CD4-positive, alpha-beta T cell (primary cell): ENCODE measurements at regions not wholly inside any gene's neighbourhood (a gene's known extent, or its start where the extent isn't known, plus 50 kb on each side); places are given as distances from the start of the nearest gene placed in this dataset.
A peak's percentile ranks its signal among the peaks of the same experiment; 100 is the strongest.
"Not testable (repeated sequence)": the region's sequence is repeated elsewhere in the genome, so short reads cannot be mapped to it uniquely, and the experiment has no call there.

Experiments
- ATAC-seq: fragments of 200-7000 bp; cut with Tn5 transposase; one replicate; pipeline ENCODE4 v1.10.0; 2022; ENCODE audit warnings: mild to moderate bottlenecking; ENCODE audit not compliant: poor library complexity
- CTCF ChIA-PET: fragments of 350-600 bp; sonication (Branson Sonifier 250); formaldehyde crosslinking; loops from one replicate; lab custom pipeline; 2021; ENCODE audit warnings: antibody characterized with exemption, inconsistent platforms; lab: Charles Lee
- POLR2A ChIA-PET: fragments of 350-600 bp; sonication (Branson Sonifier 250); formaldehyde crosslinking; loops from one replicate; lab custom pipeline; 2021; ENCODE audit warnings: antibody characterized with exemption, inconsistent platforms; lab: Charles Lee
- DNase-seq, 14 experiments: peaks; one replicate each; pipeline ENCODE4 v3.0.0-alpha.2; 2013 to 2020; ENCODE audit warnings: mixed read lengths in 2 of 14
- H3K27ac ChIP-seq, 2 donors: one replicate each; pipeline versions ENCODE4 v1.5.1 to v1.7.0; 2013; ENCODE audit warnings: low read length in 2 of 2, low read depth in 1 of 2, mild to moderate bottlenecking in 1 of 2
- H3K27me3 ChIP-seq, 2 experiments: 1 replicate in 1 of 2; 2 replicates in 1 of 2; pipeline versions ENCODE4 v1.6.1 to v1.7.0; 2013; ENCODE audit warnings: low read length in 2 of 2, control low read depth in 1 of 2, mild to moderate bottlenecking in 1 of 2, moderate library complexity in 1 of 2; ENCODE audit not compliant: insufficient read depth in 2 of 2, control insufficient read depth in 1 of 2
- H3K36me3 ChIP-seq: one replicate; pipeline ENCODE4 v1.6.1; 2013; ENCODE audit warnings: low read length, control low read depth; ENCODE audit not compliant: insufficient read depth
- H3K4me1 ChIP-seq: one replicate; pipeline ENCODE4 v1.6.1; 2013; ENCODE audit warnings: low read length, control low read depth; ENCODE audit not compliant: insufficient read depth
- H3K4me3 ChIP-seq: one replicate; pipeline ENCODE4 v1.5.1; 2013; ENCODE audit warnings: mild to moderate bottlenecking, low read length, moderate library complexity
- H3K9me3 ChIP-seq, 2 experiments: 1 replicate in 1 of 2; 2 replicates in 1 of 2; pipeline versions ENCODE4 v1.6.1 to v1.7.0; 2013; ENCODE audit warnings: low read length in 2 of 2, mild to moderate bottlenecking in 2 of 2, control low read depth in 1 of 2, moderate library complexity in 1 of 2; ENCODE audit not compliant: control insufficient read depth in 1 of 2, insufficient read depth in 1 of 2
- H3K27ac Mint-ChIP-seq: one replicate; pipeline ENCODE4 v1.8.0; 2020; ENCODE audit warnings: mixed read lengths
- H3K27me3 Mint-ChIP-seq: one replicate; pipeline ENCODE4 v1.8.0; 2021; ENCODE audit warnings: mixed read lengths
- H3K36me3 Mint-ChIP-seq: one replicate; pipeline ENCODE4 v1.8.0; 2021; ENCODE audit warnings: low read depth, mixed read lengths
- H3K4me1 Mint-ChIP-seq: one replicate; pipeline ENCODE4 v1.8.0; 2021; ENCODE audit warnings: low read depth, mixed read lengths
- H3K4me3 Mint-ChIP-seq: one replicate; pipeline ENCODE4 v1.8.0; 2020; ENCODE audit warnings: mild to moderate bottlenecking, mixed read lengths
- H3K9me3 Mint-ChIP-seq: one replicate; pipeline ENCODE4 v1.8.0; 2020; ENCODE audit warnings: mixed read lengths
- intact Hi-C, 2 experiments: fragments of 100-400 bp; cut with DNase I in 1 of 2; cut with micrococcal nuclease in 1 of 2; formaldehyde crosslinking; loops; one replicate each; pipeline versions ENCODE4 v1.15.1 to v1.9.0; 2023 to 2025; cut with DNase I, micrococcal nuclease
- TF ChIP-seq, protein P1 (sequence below): fragments of 200-600 bp; IDR thresholded peaks from one replicate; pipeline ENCODE4 v1.8.0; 2022; ENCODE audit warnings: antibody characterized with exemption, mild to moderate bottlenecking

DNA sequence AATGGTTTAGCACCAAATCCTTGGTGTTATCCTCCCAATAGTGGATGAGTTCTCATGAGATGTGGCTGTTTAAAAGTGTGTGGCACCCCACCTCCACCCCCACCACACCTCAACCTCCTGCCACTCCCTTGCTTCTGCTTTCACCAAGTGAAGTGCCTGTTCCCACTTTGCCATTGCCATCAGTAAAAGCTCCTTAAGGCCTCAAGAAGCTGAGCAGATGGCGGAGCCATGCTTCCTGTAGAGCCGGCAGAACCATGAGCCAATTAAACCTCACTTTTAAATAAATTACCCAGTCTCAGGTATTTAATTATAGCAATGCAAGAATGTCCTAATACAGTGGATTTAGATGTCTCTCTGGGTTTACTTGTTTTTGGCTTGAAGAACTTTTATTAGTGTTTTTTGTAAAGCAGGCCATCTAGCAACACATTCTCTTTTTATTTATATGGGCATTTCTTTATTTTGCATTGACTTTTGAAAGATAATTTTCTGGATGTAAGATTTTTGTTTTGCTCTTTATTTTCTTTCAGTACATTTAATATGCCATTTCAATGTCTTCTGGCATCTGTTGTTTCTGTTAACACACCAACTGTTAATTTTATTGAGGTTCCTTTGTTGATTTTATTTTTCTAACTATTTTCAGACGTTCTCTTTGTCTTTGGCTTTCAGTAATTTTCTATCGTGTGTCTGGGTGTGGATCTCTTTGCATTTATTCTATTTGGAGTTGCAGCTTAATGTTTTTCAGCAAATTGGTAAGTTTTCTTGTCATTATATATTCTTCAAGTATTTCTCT is 724.5 kb upstream of the CNTN5 start:
- peak overlapping the region; percentile 48 for H3K27ac Mint-ChIP-seq
- POLR2A ChIA-PET: no interaction called here
- CTCF ChIA-PET: no interaction called here
- H3K4me1 ChIP-seq: no peaks in the 10 kb centered on the region
- H3K4me3 ChIP-seq: no peak overlapping the region
- intact Hi-C loops: no loop called here
- DNase-seq (no peak), ATAC-seq (no peak)
- H3K27me3 ChIP-seq: no peaks in the 10 kb centered on the region
- TF ChIP-seq, protein P1, sequence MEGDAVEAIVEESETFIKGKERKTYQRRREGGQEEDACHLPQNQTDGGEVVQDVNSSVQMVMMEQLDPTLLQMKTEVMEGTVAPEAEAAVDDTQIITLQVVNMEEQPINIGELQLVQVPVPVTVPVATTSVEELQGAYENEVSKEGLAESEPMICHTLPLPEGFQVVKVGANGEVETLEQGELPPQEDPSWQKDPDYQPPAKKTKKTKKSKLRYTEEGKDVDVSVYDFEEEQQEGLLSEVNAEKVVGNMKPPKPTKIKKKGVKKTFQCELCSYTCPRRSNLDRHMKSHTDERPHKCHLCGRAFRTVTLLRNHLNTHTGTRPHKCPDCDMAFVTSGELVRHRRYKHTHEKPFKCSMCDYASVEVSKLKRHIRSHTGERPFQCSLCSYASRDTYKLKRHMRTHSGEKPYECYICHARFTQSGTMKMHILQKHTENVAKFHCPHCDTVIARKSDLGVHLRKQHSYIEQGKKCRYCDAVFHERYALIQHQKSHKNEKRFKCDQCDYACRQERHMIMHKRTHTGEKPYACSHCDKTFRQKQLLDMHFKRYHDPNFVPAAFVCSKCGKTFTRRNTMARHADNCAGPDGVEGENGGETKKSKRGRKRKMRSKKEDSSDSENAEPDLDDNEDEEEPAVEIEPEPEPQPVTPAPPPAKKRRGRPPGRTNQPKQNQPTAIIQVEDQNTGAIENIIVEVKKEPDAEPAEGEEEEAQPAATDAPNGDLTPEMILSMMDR: no peak
- peaks cover 0 to 8% of the 10 kb centered on the region in 2 experiments for H3K9me3 ChIP-seq
- H3K36me3 Mint-ChIP-seq: no peaks in the 10 kb centered on the region
- no peak overlapping the region for H3K27ac ChIP-seq
- H3K9me3 Mint-ChIP-seq: no peaks in the 10 kb centered on the region
- no peaks in the 10 kb centered on the region for H3K27me3 Mint-ChIP-seq
- H3K4me1 Mint-ChIP-seq: peaks cover 14% of the 10 kb centered on the region
- no peaks in the 10 kb centered on the region for H3K36me3 ChIP-seq
- H3K4me3 Mint-ChIP-seq: no peak overlapping the region

DNA sequence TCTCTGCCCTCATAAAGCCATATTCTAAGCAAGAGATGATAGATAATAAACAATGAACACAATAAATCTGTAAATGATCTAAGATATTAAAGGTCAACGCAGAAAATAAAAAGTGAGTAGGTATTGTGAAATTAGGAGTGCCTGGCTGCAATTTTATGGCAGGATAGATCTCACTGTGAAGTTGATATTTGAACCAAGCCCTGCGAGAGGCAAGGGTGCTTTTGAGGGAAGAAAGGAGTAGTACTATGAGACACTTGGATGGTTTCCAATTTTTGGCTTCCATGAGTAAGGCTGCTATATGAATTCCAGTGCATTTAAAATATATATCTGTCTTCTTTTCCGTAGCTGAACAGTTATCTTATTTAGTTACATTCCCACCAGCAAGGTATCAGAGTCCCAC is 720.0 kb upstream of the CNTN5 start:
- H3K36me3 Mint-ChIP-seq: no peaks in the 10 kb centered on the region
- H3K36me3 ChIP-seq: no peaks in the 10 kb centered on the region
- POLR2A ChIA-PET: no interaction called here
- no peak overlapping the region for H3K27ac ChIP-seq
- DNase-seq (no peak), ATAC-seq (no peak)
- H3K27me3 ChIP-seq: no peaks in the 10 kb centered on the region
- H3K4me1 Mint-ChIP-seq: peaks cover 14% of the 10 kb centered on the region
- peaks cover 0 to 3% of the 10 kb centered on the region in 2 experiments for H3K9me3 ChIP-seq
- no peaks in the 10 kb centered on the region for H3K9me3 Mint-ChIP-seq
- H3K27me3 Mint-ChIP-seq: no peaks in the 10 kb centered on the region
- H3K4me3 Mint-ChIP-seq: no peak overlapping the region
- no peak overlapping the region for H3K27ac Mint-ChIP-seq
- TF ChIP-seq, protein P1: no peak
- no peaks in the 10 kb centered on the region for H3K4me1 ChIP-seq
- H3K4me3 ChIP-seq: no peak overlapping the region
- CTCF ChIA-PET: no interaction called here
- intact Hi-C loops: no loop called here

DNA sequence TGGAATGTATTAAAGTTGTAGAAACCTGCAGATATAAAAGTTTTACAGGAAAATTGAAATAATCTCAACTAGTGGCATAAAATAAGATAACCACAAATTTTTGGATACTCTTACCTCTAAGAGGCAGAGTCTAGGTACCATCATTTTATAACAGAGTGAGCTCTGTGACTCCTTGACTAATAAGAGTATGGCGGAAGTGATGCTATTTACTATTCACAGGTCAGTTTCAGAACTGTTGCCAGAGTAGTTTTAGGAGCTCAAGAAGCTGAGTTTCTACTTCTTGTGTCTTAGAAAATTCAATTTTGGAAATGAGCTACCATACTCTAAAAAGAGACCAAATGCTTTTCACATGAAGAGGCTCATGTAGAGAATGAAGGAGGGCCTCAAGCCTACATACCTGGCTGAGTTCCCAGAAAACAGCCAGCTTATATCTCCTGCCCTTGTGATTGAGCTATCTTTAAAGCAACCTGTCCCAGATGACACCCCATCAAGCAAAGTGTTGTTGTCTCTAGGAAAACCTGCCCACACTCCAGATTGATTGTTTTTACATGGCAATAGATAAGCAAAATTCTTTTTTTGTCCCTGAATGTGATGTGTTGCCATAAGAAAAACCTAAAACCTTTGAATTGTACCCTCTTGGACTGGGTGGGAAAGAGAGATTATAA is 712.8 kb upstream of the CNTN5 start:
- Histone ChIP-seq H3K36me3 (no peaks in the 10 kb centered on the region), H3K4me1 (no peaks in the 10 kb centered on the region), H3K27me3 (no peaks in the 10 kb centered on the region), H3K4me3 (no peak overlapping the region), H3K27ac (no peak overlapping the region), H3K9me3 (peaks cover 0 to 5% of the 10 kb centered on the region in 2 experiments)
- Mint-ChIP-seq H3K9me3 (no peaks in the 10 kb centered on the region), H3K36me3 (no peaks in the 10 kb centered on the region), H3K27me3 (no peaks in the 10 kb centered on the region), H3K4me3 (no peak overlapping the region), H3K4me1 (no peaks in the 10 kb centered on the region), H3K27ac (no peak overlapping the region)
- no peak for DNase-seq
- CTCF ChIA-PET: interaction anchor here (0.6 kb wide), 1 partner anchor 137 kb away, joined by 3 read pairs; no protein-coding TSS in a partner anchor
- intact Hi-C loops: no loop called here
- TF ChIP-seq, protein P1: no peak
- POLR2A ChIA-PET: no interaction called here
- no peak for ATAC-seq

DNA sequence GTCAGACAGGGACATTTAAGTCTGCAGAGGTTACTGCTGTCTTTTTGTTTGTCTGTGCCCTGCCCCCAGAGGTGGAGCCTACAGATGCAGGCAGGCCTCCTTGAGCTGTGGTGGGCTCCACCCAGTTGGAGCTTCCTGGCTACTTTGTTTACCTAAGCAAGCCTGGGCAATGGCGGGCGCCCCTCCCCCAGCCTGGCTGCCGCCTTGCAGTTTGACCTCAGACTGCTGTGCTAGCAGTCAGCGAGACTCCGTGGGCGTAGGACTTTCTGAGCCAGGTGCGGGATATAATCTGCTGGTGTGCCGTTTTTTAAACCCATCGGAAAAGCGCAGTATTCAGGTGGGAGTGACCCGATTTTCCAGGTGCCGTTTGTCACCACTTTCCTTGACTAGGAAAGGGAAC is 690.4 kb upstream of the CNTN5 start:
- H3K9me3 ChIP-seq, H3K27me3 ChIP-seq, H3K36me3 Mint-ChIP-seq, H3K4me1 Mint-ChIP-seq, H3K4me3 ChIP-seq, H3K9me3 Mint-ChIP-seq, POLR2A ChIA-PET, H3K27ac Mint-ChIP-seq, H3K4me3 Mint-ChIP-seq, CTCF ChIA-PET, H3K27ac ChIP-seq, ATAC-seq, intact Hi-C loops, H3K27me3 Mint-ChIP-seq, H3K36me3 ChIP-seq, DNase-seq, H3K4me1 ChIP-seq: not testable (repeated sequence)
